ENCODE measurements at regions not wholly inside any gene's neighbourhood (a gene's known extent, or its start where the extent isn't known, plus 50 kb on each side); places are given as distances from the start of the nearest gene placed in this dataset.
"Not testable (repeated sequence)": the region's sequence is repeated elsewhere in the genome, so short reads cannot be mapped to it uniquely, and the experiment has no call there.

DNA sequence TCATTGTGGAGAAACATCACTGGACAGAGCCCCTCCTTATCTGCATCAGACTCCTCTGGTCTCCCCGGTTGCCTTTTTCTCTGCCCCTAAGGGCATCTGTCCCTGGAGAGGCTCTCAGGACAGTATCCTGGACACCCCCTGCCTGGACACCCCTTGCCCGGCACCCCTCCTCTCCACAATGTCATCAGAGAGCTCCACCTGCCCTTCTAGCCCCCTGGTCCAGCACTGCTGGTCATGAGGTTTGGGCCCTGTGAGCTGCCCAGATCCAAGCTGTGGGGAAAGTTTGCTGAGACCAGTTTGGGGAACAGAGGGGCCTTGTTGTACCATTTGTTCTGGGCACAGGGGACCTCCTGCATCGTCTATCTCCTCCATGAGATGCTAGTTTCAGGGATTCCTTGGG, 335.2 kb downstream of the CACNA1B start:
- TF ChIP-seq, protein P1, sequence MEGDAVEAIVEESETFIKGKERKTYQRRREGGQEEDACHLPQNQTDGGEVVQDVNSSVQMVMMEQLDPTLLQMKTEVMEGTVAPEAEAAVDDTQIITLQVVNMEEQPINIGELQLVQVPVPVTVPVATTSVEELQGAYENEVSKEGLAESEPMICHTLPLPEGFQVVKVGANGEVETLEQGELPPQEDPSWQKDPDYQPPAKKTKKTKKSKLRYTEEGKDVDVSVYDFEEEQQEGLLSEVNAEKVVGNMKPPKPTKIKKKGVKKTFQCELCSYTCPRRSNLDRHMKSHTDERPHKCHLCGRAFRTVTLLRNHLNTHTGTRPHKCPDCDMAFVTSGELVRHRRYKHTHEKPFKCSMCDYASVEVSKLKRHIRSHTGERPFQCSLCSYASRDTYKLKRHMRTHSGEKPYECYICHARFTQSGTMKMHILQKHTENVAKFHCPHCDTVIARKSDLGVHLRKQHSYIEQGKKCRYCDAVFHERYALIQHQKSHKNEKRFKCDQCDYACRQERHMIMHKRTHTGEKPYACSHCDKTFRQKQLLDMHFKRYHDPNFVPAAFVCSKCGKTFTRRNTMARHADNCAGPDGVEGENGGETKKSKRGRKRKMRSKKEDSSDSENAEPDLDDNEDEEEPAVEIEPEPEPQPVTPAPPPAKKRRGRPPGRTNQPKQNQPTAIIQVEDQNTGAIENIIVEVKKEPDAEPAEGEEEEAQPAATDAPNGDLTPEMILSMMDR (IDR thresholded peaks at IDR 0.05): not testable (repeated sequence)
- not testable (repeated sequence) for TF ChIP-seq POLR2A (IDR thresholded peaks at IDR 0.05; ENCODE audit: low read depth); EP300 (IDR thresholded peaks at IDR 0.05)

Measured in esophagus muscularis mucosa (tissue), 4 donors.